ENCODE measurements at regions not wholly inside any gene's neighbourhood (a gene's known extent, or its start where the extent isn't known, plus 50 kb on each side); places are given as distances from the start of the nearest gene placed in this dataset.

DNA sequence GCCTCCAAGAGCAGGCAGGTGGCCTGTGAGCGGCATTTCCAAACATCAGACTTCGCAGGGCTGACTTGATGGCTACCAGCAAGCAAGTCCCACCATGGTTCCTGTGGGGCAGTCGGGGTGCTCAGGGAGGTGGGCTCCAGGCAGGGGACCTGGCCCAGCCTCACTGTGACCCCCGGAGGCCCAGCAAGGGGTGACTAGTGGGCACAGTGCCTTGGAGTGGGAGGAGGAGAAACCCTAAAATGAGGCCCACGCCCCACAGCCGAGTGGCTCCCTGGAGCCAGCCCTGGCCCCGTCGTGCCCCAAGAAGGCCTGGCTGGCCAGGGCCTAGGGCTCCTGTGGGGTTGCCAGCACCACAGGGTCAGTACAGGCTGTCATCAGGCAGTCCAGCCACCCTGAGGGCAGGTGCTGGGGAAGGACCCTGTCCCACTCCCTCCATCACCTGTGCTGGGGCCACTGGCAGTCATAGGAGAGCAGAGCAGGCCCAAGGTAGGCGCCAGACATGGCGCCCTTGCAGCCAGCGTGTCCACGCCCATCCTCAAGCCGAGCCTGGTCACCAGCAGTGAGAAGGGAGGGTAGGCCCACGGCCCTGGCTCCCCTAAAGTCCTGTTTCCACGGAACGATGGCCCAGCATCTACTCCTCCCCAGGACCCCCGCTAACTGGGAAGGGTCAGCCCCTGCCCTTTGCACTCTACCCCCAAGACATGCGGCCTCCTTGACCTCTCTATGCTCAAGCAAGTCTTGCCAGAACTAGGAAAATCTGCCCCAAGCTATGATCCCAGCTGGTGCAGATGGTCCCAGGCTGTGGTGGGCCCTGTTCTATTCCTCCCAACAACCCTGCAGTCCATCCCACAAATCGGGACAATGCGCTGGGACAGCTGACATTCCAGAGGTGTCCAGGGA, 144.2 kb upstream of the C14orf180 start:
- DNase-seq (ENCODE audit: low read depth) = no peak
- TF ChIP-seq CTCF (IDR thresholded peaks at IDR 0.05; ENCODE audit: low read depth, low read length, missing control alignments) = no peak
- H3K4me3 ChIP-seq (ENCODE audit: low read depth, low read length) = no peak overlapping the region

GRCh38 chr14:104436047-104436591, 143.4 kb upstream of the C14orf180 start:
- TF ChIP-seq CTCF (IDR thresholded peaks at IDR 0.05; ENCODE audit: low read depth, low read length, missing control alignments) = no peak
- no peak overlapping the region for H3K4me3 ChIP-seq (ENCODE audit: low read depth, low read length)
- no peak for DNase-seq (ENCODE audit: low read depth)

- no peak for DNase-seq (ENCODE audit: low read depth)
- H3K4me3 ChIP-seq (ENCODE audit: low read depth, low read length) = no peak overlapping the region
- no peak for TF ChIP-seq CTCF (IDR thresholded peaks at IDR 0.05; ENCODE audit: low read depth, low read length, missing control alignments)
These were observed 142.5 kb upstream of the C14orf180 start for GRCh38 chr14:104436741-104437701.

DNA sequence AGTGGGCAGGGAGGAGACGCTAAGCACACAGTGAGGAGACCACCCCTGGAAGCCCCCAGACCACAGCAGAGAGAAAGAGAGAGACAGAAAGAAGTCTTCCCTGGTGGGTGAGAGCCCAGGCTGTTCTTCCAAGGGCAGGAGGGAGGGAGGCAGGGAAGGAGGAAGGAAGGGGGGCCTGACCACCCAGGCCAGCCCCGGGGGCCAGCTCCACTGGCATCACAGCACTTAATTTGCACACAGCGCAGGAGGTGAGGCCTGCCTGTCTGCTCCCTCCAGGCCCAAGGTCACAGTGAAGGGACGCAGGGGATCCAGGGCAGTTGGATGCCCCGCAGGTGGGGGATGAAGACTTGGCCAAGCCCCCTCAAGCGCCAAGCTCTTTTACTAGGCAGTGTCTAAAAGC, 141.9 kb upstream of the C14orf180 start:
- H3K4me3 ChIP-seq (ENCODE audit: low read depth, low read length) = no peak overlapping the region
- TF ChIP-seq CTCF (IDR thresholded peaks at IDR 0.05; ENCODE audit: low read depth, low read length, missing control alignments) = no peak
- DNase-seq (ENCODE audit: low read depth) = no peak

DNA sequence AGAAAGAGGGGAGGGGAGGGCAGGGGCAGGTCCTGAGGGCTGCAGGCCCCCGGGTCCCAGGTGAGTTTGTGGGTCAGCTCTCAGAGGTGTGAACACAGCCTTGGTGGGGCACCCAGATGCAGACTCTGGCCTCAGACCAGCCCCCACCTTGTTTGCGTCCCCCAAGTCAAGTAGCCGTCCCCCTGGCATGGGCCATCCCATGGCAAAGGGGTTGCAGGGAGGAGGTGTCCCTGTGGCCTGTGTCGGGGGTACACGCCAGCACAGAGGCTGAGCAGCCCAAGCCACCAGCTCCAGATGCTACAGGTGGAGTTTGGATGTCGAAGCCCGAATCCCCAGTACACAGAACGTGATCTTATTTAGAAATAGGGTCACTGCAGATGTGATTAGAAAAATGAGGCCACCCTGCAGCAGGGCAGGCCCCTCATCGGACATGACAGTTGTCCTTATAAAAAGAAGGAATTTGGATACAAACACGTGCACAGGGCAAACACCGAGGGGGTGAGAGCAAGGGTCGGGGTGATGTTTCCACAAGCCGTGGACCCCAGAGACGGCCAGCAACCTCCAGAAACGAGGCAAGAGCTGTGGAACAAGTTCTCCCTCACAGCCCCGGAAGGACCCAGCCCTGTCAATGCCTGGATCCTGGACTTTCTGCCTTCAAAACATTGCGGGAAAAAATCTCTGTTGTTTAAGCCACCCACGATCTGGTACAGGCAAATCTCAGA, 141.2 kb upstream of the C14orf180 start:
- no peak for DNase-seq (ENCODE audit: low read depth)
- TF ChIP-seq CTCF (IDR thresholded peaks at IDR 0.05; ENCODE audit: low read depth, low read length, missing control alignments) = no peak
- no peak overlapping the region for H3K4me3 ChIP-seq (ENCODE audit: low read depth, low read length)

- no peak overlapping the region for H3K4me3 ChIP-seq (ENCODE audit: low read depth, low read length)
- TF ChIP-seq CTCF (IDR thresholded peaks at IDR 0.05; ENCODE audit: low read depth, low read length, missing control alignments) = no peak
- DNase-seq (ENCODE audit: low read depth) = no peak
These were observed 139.9 kb upstream of the C14orf180 start for GRCh38 chr14:104439625-104440024.

Data from GM12864 (cell line).